HG03135 (cell line): ENCODE measurements at regions not wholly inside any gene's neighbourhood (a gene's known extent, or its start where the extent isn't known, plus 50 kb on each side); places are given as distances from the start of the nearest gene placed in this dataset.
"Not testable (repeated sequence)": the region's sequence is repeated elsewhere in the genome, so short reads cannot be mapped to it uniquely, and the experiment has no call there.

Source experiments
- ATAC-seq: cut with Tn5 transposase; IDR thresholded peaks from one replicate; pipeline ENCODE4 v1.9.1; 2021; ENCODE audit warnings: mild to moderate bottlenecking, moderate library complexity; ENCODE audit not compliant: unreplicated experiment

DNA sequence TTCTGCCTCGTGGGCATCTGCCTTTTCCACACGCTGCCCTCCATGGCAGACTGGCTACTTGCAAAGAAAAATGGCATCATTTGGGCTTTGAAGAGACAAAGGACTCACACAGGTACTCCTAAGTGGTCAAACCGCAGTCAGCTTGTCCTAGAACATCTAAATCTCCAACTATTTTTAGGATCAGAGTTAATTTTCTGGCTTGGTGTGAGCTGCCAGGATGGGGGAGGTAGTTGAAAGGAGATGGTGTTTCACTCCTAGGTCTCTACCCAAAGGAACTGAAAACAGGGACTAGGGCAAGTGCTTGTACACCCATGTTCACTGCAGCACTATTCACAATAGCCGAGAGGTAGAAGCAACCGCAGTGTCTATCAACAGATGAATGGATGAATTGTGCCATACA, 107.9 kb upstream of the ATL2 start:
- ATAC-seq, result no peak

DNA sequence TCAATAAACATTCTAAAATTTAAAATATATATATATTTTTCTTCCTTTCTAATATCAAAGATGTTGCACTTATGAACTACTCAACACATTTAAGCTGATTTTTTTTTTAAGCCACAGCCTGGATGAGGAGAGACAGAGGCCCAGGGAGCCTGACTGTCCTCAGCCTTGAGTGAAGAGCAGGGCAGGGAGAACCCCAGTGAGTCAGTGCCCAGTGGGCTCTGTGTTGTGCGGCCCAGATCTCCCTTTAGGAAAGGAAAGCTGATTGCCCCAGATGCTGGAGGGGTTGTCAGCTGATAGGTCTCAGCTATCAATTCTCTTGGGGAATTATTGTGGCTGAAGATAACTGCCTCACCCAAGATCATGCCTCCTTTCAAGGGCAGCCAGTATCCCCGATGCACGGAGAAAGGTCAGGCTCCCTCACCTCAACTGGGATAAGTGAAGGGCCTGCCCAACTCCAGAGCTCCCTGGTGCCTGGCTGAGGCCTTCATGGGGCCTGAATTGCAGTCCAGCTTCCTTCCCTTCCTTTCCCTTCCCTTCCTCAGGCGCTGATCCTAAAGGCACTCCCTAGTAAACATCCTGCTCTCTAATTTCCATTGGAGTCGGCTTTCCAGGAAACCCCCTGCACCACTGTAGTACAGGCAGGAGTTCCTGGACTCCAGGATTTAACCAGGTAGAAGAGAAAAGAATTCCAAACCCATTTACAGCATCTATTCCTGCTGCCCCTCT, 106.9 kb upstream of the ATL2 start:
- ATAC-seq, result no peak

- not testable (repeated sequence) for ATAC-seq
These were observed 105.6 kb upstream of the ATL2 start for GRCh38 chr2:38482710-38483109.

DNA sequence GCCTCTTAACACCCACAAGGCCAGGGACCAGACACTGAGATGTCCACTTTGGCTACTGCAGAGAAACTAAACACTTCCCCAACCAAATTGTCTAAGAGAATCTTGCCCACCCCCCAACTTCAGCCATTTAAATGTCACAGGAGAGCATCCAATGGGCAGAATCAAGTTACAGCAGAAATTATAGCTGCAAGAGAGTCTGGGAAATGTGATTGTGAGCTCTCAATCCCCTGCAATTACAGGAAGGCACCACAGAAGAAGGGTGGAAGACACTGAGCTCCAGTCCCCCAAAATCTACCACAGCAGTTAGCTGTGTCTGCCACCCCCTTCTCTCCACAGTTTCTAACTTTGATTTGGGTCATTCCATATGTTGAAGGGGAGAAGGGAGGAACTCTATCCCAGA, 103.5 kb upstream of the ATL2 start:
- no peak for ATAC-seq

GRCh38 chr2:38477006-38477405, 99.9 kb upstream of the ATL2 start:
- no peak for ATAC-seq

GRCh38 chr2:38475567-38475881, 98.5 kb upstream of the ATL2 start:
- no peak for ATAC-seq

- ATAC-seq, result no peak
These were observed 97.9 kb upstream of the ATL2 start for GRCh38 chr2:38474715-38475566.

DNA sequence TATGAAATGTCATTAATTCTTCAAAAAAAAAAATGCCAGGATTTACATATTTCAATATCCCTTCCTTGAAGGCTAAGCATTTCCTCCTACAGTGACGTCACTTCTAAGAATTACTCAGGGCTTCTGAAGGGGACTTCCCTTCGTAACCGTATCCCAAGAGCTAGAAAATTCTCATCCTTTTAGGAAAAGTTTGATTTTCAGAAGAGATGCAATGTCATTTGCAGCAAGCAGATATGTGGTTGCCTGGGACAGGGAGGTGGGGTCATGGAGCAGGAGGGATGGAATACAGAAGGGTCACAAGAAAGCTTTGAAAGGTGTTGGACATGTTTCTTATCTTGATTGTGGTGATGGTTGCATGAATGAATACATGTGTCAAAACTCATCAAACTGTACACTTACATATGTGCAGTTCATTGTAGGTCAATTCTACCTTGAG, 97.0 kb upstream of the ATL2 start:
- ATAC-seq, result no peak

GRCh38 chr2:38473333-38474005, 96.4 kb upstream of the ATL2 start:
- no peak for ATAC-seq

GRCh38 chr2:38470115-38470514, 93.0 kb upstream of the ATL2 start:
- ATAC-seq, result no peak

- no peak for ATAC-seq
These were observed 90.8 kb upstream of the ATL2 start for GRCh38 chr2:38467768-38468455.

DNA sequence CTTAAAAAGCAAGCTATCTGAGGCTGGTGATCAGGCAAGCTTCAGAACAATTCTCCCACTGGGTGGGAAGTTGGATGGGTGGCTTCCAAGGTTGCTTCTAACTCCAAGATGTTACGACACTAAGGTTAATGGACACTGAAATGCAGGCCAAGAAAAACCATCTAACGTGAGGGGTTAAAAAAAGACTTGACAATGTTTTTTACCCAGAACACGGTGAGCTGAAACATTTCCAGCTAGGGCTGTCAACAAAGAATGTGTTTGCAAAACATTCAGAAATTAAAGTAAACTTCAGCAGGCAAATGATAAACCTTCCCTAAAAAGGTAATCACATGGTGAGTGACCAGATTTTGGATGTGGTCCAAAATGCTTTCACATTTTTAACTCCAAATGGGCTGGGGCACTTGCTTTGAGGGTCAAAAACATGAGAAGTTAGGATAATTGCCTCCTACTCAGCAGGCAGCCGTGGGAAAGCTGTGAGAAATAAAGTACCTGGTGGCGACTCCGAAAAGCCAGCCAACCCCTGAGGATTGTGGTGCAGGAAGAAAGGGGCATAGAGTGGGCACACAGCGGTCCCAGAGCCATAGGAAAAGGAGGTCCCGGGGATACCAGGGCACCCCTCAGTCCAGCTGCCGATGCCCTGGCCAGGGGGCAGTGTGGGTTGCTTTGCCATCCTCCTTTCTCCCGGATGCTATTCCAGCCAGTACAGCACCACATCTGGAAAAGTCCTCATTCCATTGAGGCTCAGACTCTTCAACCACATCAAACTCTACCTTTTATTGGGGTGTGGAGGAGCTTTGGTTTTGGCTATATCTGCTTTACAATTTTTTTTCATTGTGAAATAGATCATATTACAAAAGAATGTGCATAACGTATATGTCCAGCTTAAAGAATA, 90.0 kb upstream of the ATL2 start:
- ATAC-seq, result no peak

DNA sequence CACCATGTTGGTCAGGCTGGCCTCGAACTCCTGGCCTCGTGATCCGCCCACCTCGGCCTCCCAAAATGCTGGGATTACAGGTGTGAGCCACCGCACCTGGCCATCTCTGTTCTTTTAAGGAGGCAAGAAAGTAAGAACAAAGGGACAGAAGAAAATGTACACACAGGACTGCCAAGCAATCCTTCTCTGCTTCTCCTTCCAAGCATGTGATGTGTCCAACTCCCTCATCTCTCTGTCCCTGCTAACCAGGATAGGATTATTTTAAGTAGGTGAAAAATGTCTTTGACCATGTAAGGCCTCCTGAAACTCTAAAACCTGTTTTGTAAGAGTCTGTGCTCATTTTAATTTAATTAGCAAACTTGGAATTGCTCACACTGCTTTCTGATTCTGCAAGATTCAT, 89.3 kb upstream of the ATL2 start:
- no peak for ATAC-seq

DNA sequence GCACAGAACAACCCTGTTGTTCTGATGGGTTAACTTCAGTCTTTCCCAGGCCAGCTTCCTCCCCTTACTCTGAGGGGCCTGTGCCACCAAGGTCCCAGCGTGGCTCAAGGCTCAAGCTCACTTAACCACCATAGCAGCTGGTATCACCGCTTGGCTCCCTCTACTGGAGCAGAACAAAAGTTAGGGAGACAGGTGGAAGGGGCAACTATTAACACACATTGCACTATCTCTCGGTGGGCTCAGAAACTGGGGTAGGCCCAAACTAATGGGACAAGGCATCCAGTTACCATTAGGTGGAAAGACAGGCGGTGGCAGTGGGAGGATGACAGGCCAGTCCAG, 88.7 kb upstream of the ATL2 start:
- ATAC-seq, result no peak

- ATAC-seq, result no peak
These were observed 88.1 kb upstream of the ATL2 start for GRCh38 chr2:38464971-38465788.

DNA sequence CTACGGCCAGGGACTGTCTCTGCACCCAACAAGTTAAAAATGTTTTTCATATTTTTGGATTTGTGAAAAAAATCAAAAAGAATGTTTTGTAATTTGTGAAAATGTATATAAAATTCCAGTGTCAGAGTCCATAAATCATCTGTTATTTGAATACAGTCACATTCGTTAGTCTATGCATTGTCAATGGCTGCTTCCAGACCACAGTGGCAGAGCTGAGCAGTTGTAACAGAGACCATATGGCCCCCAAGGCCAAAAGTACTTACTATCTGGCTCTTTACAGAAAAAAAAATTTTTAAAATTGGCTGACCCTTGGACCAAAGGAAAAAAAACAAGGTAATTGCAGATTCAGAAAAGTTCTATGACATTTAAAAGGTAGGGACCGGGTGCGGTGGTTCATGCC, 86.7 kb upstream of the ATL2 start:
- no peak for ATAC-seq

GRCh38 chr2:38462121-38462661, 85.1 kb upstream of the ATL2 start:
- no peak for ATAC-seq

DNA sequence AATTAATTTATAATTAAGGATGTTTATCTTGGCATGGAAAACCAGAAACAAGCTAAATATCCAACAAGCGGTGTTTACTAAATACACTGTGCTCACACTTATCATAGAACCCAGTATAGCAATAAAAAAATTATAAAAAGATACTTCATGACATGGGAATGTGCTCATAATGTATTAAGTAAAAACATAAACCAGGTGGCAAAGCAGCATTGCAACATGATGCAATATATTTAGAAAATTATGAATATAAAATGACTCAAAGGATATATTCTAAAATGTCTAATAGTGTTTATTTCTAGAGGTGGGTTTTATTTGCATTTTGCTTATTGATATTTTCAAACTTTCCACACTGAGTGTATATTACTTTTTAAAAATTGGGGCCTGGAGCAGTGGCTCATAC, 84.4 kb upstream of the ATL2 start:
- ATAC-seq, result no peak

DNA sequence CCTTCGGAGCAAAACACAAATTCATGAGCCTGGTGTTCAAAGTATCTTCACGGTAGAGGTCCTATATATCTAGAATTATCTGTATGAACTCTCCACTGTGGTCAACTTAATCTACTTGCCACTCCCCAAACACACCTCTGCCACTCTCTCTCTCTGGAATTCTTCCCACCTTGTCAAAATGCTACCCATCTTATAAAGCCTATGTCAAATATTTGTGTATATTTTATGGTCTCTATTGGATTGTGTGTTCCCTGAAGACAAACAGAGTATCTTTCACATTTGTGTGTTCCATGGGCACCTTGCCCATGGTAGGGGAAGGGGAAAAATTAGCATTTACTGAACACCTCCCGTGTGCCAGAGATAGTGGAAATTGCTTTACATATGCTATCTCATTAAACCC, 83.2 kb upstream of the ATL2 start:
- ATAC-seq, result no peak
